H1 (cell line): ENCODE measurements at regions not wholly inside any gene's neighbourhood (a gene's known extent, or its start where the extent isn't known, plus 50 kb on each side); places are given as distances from the start of the nearest gene placed in this dataset.

ENCODE experiments used
- CTCF ChIA-PET: fragments of 300-600 bp; sonication (Branson Sonifier 250); formaldehyde crosslinking; loops from one replicate; lab custom pipeline; 2021; ENCODE audit not compliant: partially characterized antibody; lab: Charles Lee
- POLR2A ChIA-PET: fragments of 300-600 bp; sonication (Branson Sonifier 250); formaldehyde crosslinking; loops from one replicate; lab custom pipeline; 2021; ENCODE audit warnings: inconsistent platforms; ENCODE audit not compliant: partially characterized antibody; lab: Charles Lee
- DNase-seq, 2 experiments: peaks; one replicate each; pipeline versions ENCODE4 v3.0.0 to v3.0.0-alpha.2; 2010 to 2022; ENCODE audit warnings: low spot score in 2 of 2, low read depth in 1 of 2, mixed read lengths in 1 of 2
- FAIRE-seq: peaks from 2 replicates; lab custom pipeline; 2011; peaks lifted over from hg19 to GRCh38; lab: Jason Lieb, UNC
- H2AFZ ChIP-seq: 2 replicates; pipeline ENCODE4 v1.8.1; 2012; ENCODE audit warnings: low read length, inconsistent platforms
- H2AK5ac ChIP-seq: 2 replicates; pipeline ENCODE4 v1.6.1; 2013; ENCODE audit warnings: low read depth, low read length
- H2BK120ac ChIP-seq: replicated peaks from 2 replicates; pipeline ENCODE3; 2013; ENCODE audit warnings: low read depth, low read length, inconsistent platforms
- H2BK12ac ChIP-seq: 2 replicates; pipeline ENCODE4 v1.6.1; 2013; ENCODE audit warnings: low read depth, low read length
- H2BK15ac ChIP-seq: 2 replicates; pipeline ENCODE4 v1.6.1; 2013; ENCODE audit warnings: low read length
- H2BK20ac ChIP-seq: 2 replicates; pipeline ENCODE4 v1.6.1; 2013; ENCODE audit warnings: low read length
- H2BK5ac ChIP-seq: 2 replicates; pipeline ENCODE4 v1.6.1; 2013; ENCODE audit warnings: low read depth, low read length
- H3K14ac ChIP-seq: 2 replicates; pipeline ENCODE4 v1.6.1; 2013; ENCODE audit warnings: inconsistent platforms; ENCODE audit not compliant: insufficient read length
- H3K18ac ChIP-seq: 2 replicates; pipeline ENCODE4 v1.6.1; 2013; ENCODE audit warnings: low read length; ENCODE audit errors: extremely low read depth
- H3K23ac ChIP-seq: 2 replicates; pipeline ENCODE4 v1.6.1; 2013; ENCODE audit warnings: inconsistent platforms; ENCODE audit not compliant: insufficient read length
- H3K23me2 ChIP-seq: 2 replicates; pipeline ENCODE4 v1.6.1; 2013; ENCODE audit warnings: low read depth, low read length
- H3K27ac ChIP-seq: 2 replicates; pipeline ENCODE4 v1.6.1; 2011; ENCODE audit warnings: low read depth, low read length, inconsistent platforms
- H3K27me3 ChIP-seq, 4 experiments: replicated peaks in 1 of 4; 1 replicate in 1 of 4; 2 replicates in 3 of 4; pipeline versions ENCODE4 v1.6.1 to v1.8.1; 2011 to 2013; ENCODE audit warnings: low read length in 3 of 4, mild to moderate bottlenecking in 3 of 4, inconsistent platforms in 2 of 4, mixed read lengths in 2 of 4, moderate library complexity in 1 of 4; ENCODE audit not compliant: control insufficient read depth in 3 of 4, insufficient read depth in 3 of 4; ENCODE audit errors: extremely low read depth in 1 of 4
- H3K36me3 ChIP-seq, 4 experiments: 2 replicates each; pipeline versions ENCODE4 v1.6.1 to v1.8.1; 2011 to 2013; ENCODE audit warnings: mild to moderate bottlenecking in 4 of 4, low read length in 3 of 4, moderate library complexity in 2 of 4, control low read depth in 1 of 4, inconsistent platforms in 1 of 4; ENCODE audit not compliant: insufficient read depth in 4 of 4, control insufficient read depth in 2 of 4
- H3K4ac ChIP-seq: replicated peaks from 2 replicates; pipeline ENCODE3; 2013; ENCODE audit warnings: low read length, low read depth, mixed read lengths, inconsistent platforms; ENCODE audit not compliant: insufficient read length
- H3K4me1 ChIP-seq, 4 experiments: replicated peaks in 1 of 4; 1 replicate in 1 of 4; 2 replicates in 3 of 4; pipeline versions ENCODE4 v1.6.1 to v1.8.1; 2011 to 2013; ENCODE audit warnings: low read length in 3 of 4, inconsistent platforms in 2 of 4, mixed read lengths in 1 of 4; ENCODE audit not compliant: insufficient read depth in 4 of 4, control insufficient read depth in 3 of 4
- H3K4me2 ChIP-seq, 2 experiments: 2 replicates each; pipeline versions ENCODE4 v1.6.1 to v1.8.1; 2011 to 2013; ENCODE audit warnings: low read depth in 2 of 2, low read length in 2 of 2, control low read depth in 1 of 2, inconsistent platforms in 1 of 2, mild to moderate bottlenecking in 1 of 2; ENCODE audit not compliant: insufficient read depth in 1 of 2
- H3K4me3 ChIP-seq, 4 experiments: fragments of 200-600, 300-600 bp in 1 of 4; sonication (generic), shearing (Covaris generic), sonication (Bioruptor Twin) in 1 of 4; 2 replicates each; pipeline versions ENCODE4 v1.5.1 to v1.8.1; 2011 to 2016; ENCODE audit warnings: low read length in 4 of 4, low read depth in 3 of 4, control low read depth in 2 of 4, inconsistent platforms in 2 of 4, mild to moderate bottlenecking in 2 of 4, mixed read lengths in 1 of 4, moderate library complexity in 1 of 4; ENCODE audit not compliant: insufficient read depth in 2 of 4; ENCODE audit errors: extremely low read depth in 1 of 4
- H3K56ac ChIP-seq: replicated peaks from 2 replicates; pipeline ENCODE3; 2013; ENCODE audit warnings: low read depth, mild to moderate bottlenecking, mixed read lengths, low read length, inconsistent platforms; ENCODE audit not compliant: insufficient read length
- H3K79me1 ChIP-seq: 2 replicates; pipeline ENCODE4 v1.6.1; 2013; ENCODE audit warnings: low read depth, low read length, control low read depth
- H3K79me2 ChIP-seq, 2 experiments: 2 replicates each; pipeline versions ENCODE4 v1.6.1 to v1.8.1; 2012 to 2013; ENCODE audit warnings: low read length in 2 of 2, mild to moderate bottlenecking in 2 of 2, inconsistent platforms in 1 of 2; ENCODE audit not compliant: insufficient read depth in 2 of 2, control insufficient read depth in 1 of 2
- H3K9ac ChIP-seq, 4 experiments: replicated peaks in 1 of 4; 1 replicate in 1 of 4; 2 replicates in 3 of 4; pipeline versions ENCODE4 v1.6.1 to v1.8.1; 2011 to 2013; ENCODE audit warnings: low read depth in 3 of 4, low read length in 3 of 4, control low read depth in 2 of 4, mild to moderate bottlenecking in 2 of 4, moderate library complexity in 2 of 4, inconsistent platforms in 1 of 4; ENCODE audit errors: extremely low read depth in 1 of 4
- H3K9me3 ChIP-seq, 2 experiments: 2 replicates each; pipeline versions ENCODE4 v1.6.1 to v1.8.1; 2012 to 2013; ENCODE audit warnings: mild to moderate bottlenecking in 2 of 2, moderate library complexity in 2 of 2, control low read depth in 1 of 2, inconsistent platforms in 1 of 2, low read depth in 1 of 2, low read length in 1 of 2, mixed read lengths in 1 of 2; ENCODE audit not compliant: insufficient read depth in 2 of 2
- H4K20me1 ChIP-seq, 2 experiments: replicated peaks in 1 of 2; 2 replicates each; pipeline versions ENCODE3 to v1.8.1; 2011 to 2013; ENCODE audit warnings: inconsistent platforms in 2 of 2, low read length in 2 of 2, mild to moderate bottlenecking in 1 of 2; ENCODE audit not compliant: insufficient read depth in 2 of 2, control insufficient read depth in 1 of 2
- H4K5ac ChIP-seq: 2 replicates; pipeline ENCODE4 v1.6.1; 2013; ENCODE audit warnings: low read length, low read depth, mixed read lengths, inconsistent platforms; ENCODE audit not compliant: insufficient read length
- H4K8ac ChIP-seq: 2 replicates; pipeline ENCODE4 v1.8.0; 2013; ENCODE audit warnings: mild to moderate bottlenecking, moderate library complexity, low read length, inconsistent platforms; ENCODE audit not compliant: insufficient read depth; ENCODE audit errors: extremely low read depth
- H4K91ac ChIP-seq: replicated peaks from 2 replicates; pipeline ENCODE3; 2013; ENCODE audit warnings: low read length, mixed read lengths, inconsistent platforms; ENCODE audit not compliant: insufficient read length
- CBX8 ChIP-seq: fragments of 300-800, 300-1000 bp; sonication (generic); IDR thresholded peaks from 2 replicates; pipeline ENCODE4 v1.7.1; 2016; ENCODE audit warnings: low read depth, low read length, borderline replicate concordance
- FOSL1 ChIP-seq: IDR thresholded peaks from 2 replicates; pipeline ENCODE4 v1.6.1; 2011; ENCODE audit warnings: mild to moderate bottlenecking, low read depth, low read length, moderate library complexity; ENCODE audit not compliant: insufficient read depth
- HDAC2 ChIP-seq, 2 experiments: fragments of 300-600 bp in 1 of 2; sonication (generic) in 1 of 2; IDR thresholded peaks; 2 replicates each; pipeline ENCODE4 v1.6.1; 2011 to 2012; ENCODE audit warnings: low read depth in 2 of 2, low read length in 2 of 2, mild to moderate bottlenecking in 2 of 2, moderate library complexity in 2 of 2, borderline replicate concordance in 1 of 2, inconsistent platforms in 1 of 2
- HDAC6 ChIP-seq: IDR thresholded peaks from one replicate; pipeline ENCODE4 v1.7.1; 2012; ENCODE audit warnings: low read depth, mild to moderate bottlenecking, inconsistent platforms, low read length, moderate library complexity
- KDM1A ChIP-seq: fragments of 200-600, 300-600 bp; sonication (generic); IDR thresholded peaks from 2 replicates; pipeline ENCODE4 v1.7.1; 2016; ENCODE audit warnings: mild to moderate bottlenecking, low read length, borderline replicate concordance
- MAFK ChIP-seq: IDR thresholded peaks from 2 replicates; pipeline ENCODE4 v1.6.1; 2012; ENCODE audit warnings: low read depth, mild to moderate bottlenecking, improper control_type of control experiment, low read length
- PHF8 ChIP-seq: fragments of 200-600 bp; sonication (generic); conservative IDR thresholded peaks from 2 replicates; pipeline ENCODE4 v1.7.1; 2012; ENCODE audit warnings: low read depth, mild to moderate bottlenecking, inconsistent platforms, low read length, moderate library complexity
- RBBP5 ChIP-seq: IDR thresholded peaks from 2 replicates; pipeline ENCODE4 v1.7.1; 2012; ENCODE audit warnings: low read depth, mild to moderate bottlenecking, inconsistent platforms, low read length, moderate library complexity, borderline replicate concordance
- SIRT6 ChIP-seq: IDR thresholded peaks from one replicate; pipeline ENCODE4 v1.7.1; 2012; ENCODE audit warnings: low read length, inconsistent platforms
- SIX5 ChIP-seq: IDR thresholded peaks from 2 replicates; pipeline ENCODE4 v1.6.1; 2011; ENCODE audit warnings: mild to moderate bottlenecking, low read depth, low read length
- SRF ChIP-seq: IDR thresholded peaks from 2 replicates; pipeline ENCODE4 v1.6.1; 2011; ENCODE audit warnings: mild to moderate bottlenecking, low read depth, low read length, moderate library complexity
- SUZ12 ChIP-seq: fragments of 200-600 bp; sonication (generic); IDR thresholded peaks from 2 replicates; pipeline ENCODE4 v1.6.1; 2012; ENCODE audit warnings: mild to moderate bottlenecking, inconsistent platforms, low read length, moderate library complexity, mixed read lengths
- TBP ChIP-seq: IDR thresholded peaks from 2 replicates; pipeline ENCODE4 v1.6.1; 2011; ENCODE audit warnings: low read depth, low read length, improper control_type of control experiment
- TCF12 ChIP-seq: IDR thresholded peaks from 2 replicates; pipeline ENCODE4 v1.6.1; 2011; ENCODE audit warnings: low read depth, mild to moderate bottlenecking, low read length
- WGBS, 2 experiments: shearing (Covaris generic) in 1 of 2; methylation state at CpG; one replicate each; pipeline versions ENCODE4 v1.1.6 to v1.1.7; 2013 to 2015; ENCODE audit warnings: low lambda C conversion rate in 2 of 2, mixed read lengths in 2 of 2, inconsistent platforms in 1 of 2, low coverage in 1 of 2, missing lambda C conversion rate in 1 of 2; ENCODE audit not compliant: insufficient replicate concordance in 2 of 2, insufficient coverage in 1 of 2, insufficient read length in 1 of 2; ENCODE audit errors: extremely low coverage in 1 of 2, missing lambda C conversion rate in 1 of 2; 5-methylcytosine and 5-hydroxymethylcytosine counted together
- TF ChIP-seq, protein P1 (sequence below): IDR thresholded peaks from 2 replicates; pipeline ENCODE4 v1.6.1; 2012; ENCODE audit warnings: inconsistent platforms

DNA sequence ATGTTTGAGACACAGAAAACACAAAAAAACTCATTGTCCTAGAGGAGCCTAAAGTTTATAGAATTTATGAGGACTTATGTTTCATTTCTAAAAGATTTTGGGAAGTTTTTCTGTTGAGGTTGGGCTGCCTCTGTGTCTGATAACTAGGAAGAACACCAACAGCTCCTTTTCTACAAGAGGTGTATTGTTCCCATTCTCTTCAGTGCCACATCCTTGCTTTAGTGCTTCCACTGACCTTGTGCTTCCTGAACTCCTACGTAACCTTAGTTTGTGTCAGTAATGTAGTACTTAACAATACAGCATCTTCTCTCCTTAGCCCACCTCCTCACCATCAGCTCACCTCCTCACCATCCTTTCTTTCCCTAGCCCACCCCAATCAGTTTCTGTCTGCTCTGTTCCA, 117.3 kb upstream of the TNC start:
- H2BK20ac ChIP-seq = no peak overlapping the region
- H3K18ac ChIP-seq = no peak overlapping the region
- no peaks in the 10 kb centered on the region for H3K9me3 ChIP-seq
- no peak overlapping the region for H3K27ac ChIP-seq
- H3K9ac ChIP-seq = no peak overlapping the region
- no peaks in the 10 kb centered on the region for H3K4me1 ChIP-seq
- no peak overlapping the region for H4K8ac ChIP-seq
- no peak overlapping the region for H4K5ac ChIP-seq
- no peaks in the 10 kb centered on the region for H3K36me3 ChIP-seq
- no peak overlapping the region for H3K23ac ChIP-seq
- 100% methylated on average over 1 of the region's 1 CpG; no CpG with 5 or more reads in 1 of the 2 experiments for WGBS, 2 experiments
- H3K27me3 ChIP-seq = peaks cover 0 to 2% (median 0%) of the 10 kb centered on the region in 4 experiments; a peak in 1 of 7 replicates
- no peaks in the 10 kb centered on the region for H3K23me2 ChIP-seq
- ChIA-PET POLR2A (no interaction called here), CTCF (interaction anchor here (0.6 to 1.3 kb wide), 2 partner anchors 9 to 437 kb away, joined by 3 to 7 read pairs; no protein-coding TSS in a partner anchor)
- no peak overlapping the region for H3K4me3 ChIP-seq
- no peak overlapping the region for H2BK120ac ChIP-seq
- H2BK12ac ChIP-seq = no peak overlapping the region
- H3K4me2 ChIP-seq = no peak overlapping the region
- no peaks in the 10 kb centered on the region for H3K79me1 ChIP-seq
- H4K91ac ChIP-seq = no peak overlapping the region
- FAIRE-seq (no peak), DNase-seq (no peak)
- no peaks in the 10 kb centered on the region for H4K20me1 ChIP-seq
- H2AK5ac ChIP-seq = no peak overlapping the region
- H3K79me2 ChIP-seq = no peaks in the 10 kb centered on the region
- no peak overlapping the region for H3K4ac ChIP-seq
- H3K14ac ChIP-seq = no peak overlapping the region
- no peak overlapping the region for H2BK15ac ChIP-seq
- H2AFZ ChIP-seq = no peak overlapping the region
- H2BK5ac ChIP-seq = no peak overlapping the region
- no peak overlapping the region for H3K56ac ChIP-seq
- TF ChIP-seq CBX8 (no peak), SUZ12 (no peak), TCF12 (no peak), TBP (no peak), FOSL1 (no peak), HDAC6 (no peak), KDM1A (no peak), RBBP5 (no peak), SRF (no peak), SIX5 (no peak), PHF8 (no peak), HDAC2 (IDR thresholded peaks at IDR 0.05; ENCODE audit: borderline replicate concordance in 1 of 2, low read depth in 2 of 2, low read length in 2 of 2) (no peak), SIRT6 (no peak), MAFK (no peak)
- TF ChIP-seq, protein P1, sequence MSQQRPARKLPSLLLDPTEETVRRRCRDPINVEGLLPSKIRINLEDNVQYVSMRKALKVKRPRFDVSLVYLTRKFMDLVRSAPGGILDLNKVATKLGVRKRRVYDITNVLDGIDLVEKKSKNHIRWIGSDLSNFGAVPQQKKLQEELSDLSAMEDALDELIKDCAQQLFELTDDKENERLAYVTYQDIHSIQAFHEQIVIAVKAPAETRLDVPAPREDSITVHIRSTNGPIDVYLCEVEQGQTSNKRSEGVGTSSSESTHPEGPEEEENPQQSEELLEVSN = no peak
